ENCODE measurements at regions not wholly inside any gene's neighbourhood (a gene's known extent, or its start where the extent isn't known, plus 50 kb on each side); places are given as distances from the start of the nearest gene placed in this dataset.

GRCh38 chr11:131044851-131045250, 128.6 kb upstream of the SNX19 start:
- no peak for FAIRE-seq

GRCh38 chr11:131052367-131052766, 136.1 kb upstream of the SNX19 start:
- FAIRE-seq: no peak
- DNase-seq (ENCODE audit: low spot score): no peak

More at GRCh38 chr11:131044851-131045250, 128.6 kb upstream of the SNX19 start:
- DNase-seq (ENCODE audit: low spot score): no peak

DNA sequence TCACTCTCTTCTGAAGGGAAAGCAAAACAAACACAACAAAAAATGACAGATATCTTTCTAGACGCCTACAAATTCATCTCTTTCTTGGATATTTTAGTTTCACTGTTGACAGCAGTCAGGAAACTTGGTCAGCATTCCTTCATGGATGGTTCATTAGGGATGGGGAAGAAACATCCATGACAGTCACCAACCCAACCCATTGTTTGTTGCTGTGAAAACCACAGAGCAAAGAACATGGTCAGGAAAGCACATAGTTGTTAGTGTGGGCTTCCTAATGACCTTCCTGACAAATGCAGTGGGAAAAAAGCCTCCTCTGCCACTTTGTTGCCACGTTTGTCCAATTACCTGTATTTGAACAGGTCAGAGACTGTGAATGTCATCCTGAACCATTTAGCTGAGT, 139.8 kb upstream of the SNX19 start:
- DNase-seq (ENCODE audit: low spot score) (no peak), FAIRE-seq (no peak)

DNA sequence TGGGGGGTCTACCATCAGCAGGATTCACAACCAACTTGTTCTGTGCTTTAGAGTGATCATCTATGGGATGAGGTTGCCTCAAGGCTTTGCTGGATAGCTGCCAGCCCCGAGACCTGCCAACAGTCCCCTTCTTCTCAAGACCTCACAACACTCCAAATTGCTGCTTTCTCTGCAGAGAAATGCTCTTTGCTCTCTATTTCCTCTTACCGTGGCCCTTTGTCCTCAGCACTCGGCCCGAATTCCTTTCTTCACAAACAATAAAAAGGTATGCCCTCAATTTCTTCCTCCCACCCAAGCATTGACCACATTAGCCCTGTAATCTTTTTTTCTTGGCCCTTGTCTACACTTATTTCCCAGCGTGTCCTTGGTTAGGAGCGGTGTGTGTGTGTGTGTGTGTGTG, 147.4 kb upstream of the SNX19 start:
- no peak for DNase-seq (ENCODE audit: low spot score)
- no peak for FAIRE-seq

GRCh38 chr11:131064373-131064991, 148.2 kb upstream of the SNX19 start:
- no peak for FAIRE-seq
- peak; percentile 17 for DNase-seq (ENCODE audit: low spot score)

DNA sequence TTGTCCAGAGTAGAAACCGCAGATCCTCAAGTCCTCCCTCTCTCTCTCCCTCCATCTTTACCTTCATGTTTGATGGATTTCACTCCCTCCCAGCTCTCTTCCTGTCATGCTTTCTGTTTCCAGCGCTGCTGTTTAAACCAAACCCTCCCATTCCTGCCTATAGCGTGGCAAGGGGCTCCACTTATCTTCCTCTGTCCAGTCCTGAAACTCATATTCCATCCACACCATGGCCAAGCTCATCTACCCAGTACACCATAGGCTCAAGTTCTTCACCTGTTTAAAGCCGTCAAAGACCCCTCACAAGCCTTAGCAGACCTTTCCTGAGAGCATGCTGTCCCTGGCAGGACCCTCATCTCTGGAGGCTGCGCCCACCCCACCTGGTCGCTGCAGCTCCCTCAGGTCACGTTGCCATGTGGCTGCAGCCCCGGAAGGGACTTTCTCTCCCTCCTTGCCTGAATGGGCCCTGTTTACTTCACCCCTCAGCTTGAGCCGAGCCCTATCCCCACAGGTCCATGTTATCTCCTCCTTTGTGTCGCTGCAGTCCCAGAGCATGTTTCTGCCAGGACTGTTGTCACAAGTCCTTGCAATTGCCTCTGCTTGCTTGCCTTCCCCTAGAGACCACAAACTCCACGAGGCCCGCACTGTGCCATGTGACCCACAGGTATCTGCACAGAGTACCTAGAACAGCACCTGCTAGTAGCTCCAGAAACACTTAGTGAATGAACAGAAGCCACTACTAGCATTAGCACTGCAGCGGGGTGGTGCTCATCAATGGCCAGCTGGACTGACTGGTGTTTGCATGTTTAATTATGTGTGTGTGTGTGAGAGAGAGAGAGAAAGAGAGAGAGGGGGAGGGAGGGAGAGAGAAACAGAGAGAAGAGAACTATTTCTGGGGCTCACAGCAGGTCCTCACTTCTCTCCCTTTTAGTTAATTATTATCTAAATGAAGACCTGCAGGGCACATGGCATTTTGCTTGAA, 149.4 kb upstream of the SNX19 start:
- DNase-seq (ENCODE audit: low spot score) (no peak), FAIRE-seq (no peak)

GRCh38 chr11:131066551-131066950, 150.3 kb upstream of the SNX19 start:
- FAIRE-seq: no peak
- DNase-seq (ENCODE audit: low spot score): no peak

DNA sequence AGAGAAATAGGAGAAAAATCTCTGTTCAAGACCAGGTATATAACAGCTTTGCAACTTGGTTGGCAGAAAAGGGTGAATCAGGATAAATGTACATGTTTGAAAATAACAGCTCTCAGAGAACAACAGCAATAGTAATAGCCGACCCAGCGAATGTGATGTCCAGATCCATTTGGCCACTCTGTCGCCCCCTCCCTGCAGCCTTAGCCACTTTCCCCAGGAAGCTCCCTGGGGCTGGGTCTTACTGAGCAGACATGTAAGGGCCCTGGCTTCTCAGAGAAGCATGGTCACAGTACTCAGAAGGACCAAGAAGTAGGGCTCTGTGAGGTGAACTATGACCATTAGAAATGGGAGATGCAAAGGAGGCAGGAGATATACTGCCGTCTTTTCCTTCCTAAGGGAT, 154.1 kb upstream of the SNX19 start:
- FAIRE-seq (no peak), DNase-seq (ENCODE audit: low spot score) (no peak)

GRCh38 chr11:131073167-131073566, 156.9 kb upstream of the SNX19 start:
- DNase-seq (ENCODE audit: low spot score) (no peak), FAIRE-seq (no peak)

DNA sequence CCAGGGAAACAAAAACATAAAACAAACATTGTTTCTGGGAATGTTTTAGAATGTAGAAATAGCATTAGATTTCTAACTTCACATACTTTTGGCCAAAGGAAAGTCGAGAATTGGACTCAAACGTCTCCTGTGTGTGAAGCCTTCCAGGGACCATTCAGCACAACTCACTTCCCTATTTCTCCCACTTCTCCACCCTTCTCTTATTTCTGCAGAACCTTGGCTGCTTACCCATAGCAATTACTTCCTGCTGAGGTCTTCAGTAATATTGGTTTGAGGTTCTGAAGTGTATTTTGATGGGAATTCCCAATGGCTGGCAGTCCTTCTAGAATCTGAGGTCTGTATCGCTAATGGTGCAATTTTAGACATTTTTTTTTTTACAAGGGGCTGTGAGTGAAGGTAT, 158.3 kb upstream of the SNX19 start:
- DNase-seq (ENCODE audit: low spot score): no peak

GRCh38 chr11:131077340-131077739, 161.1 kb upstream of the SNX19 start:
- FAIRE-seq (no peak), DNase-seq (ENCODE audit: low spot score) (no peak)

More for the DNA sequence above, 158.3 kb upstream of the SNX19 start:
- FAIRE-seq: no peak

DNA sequence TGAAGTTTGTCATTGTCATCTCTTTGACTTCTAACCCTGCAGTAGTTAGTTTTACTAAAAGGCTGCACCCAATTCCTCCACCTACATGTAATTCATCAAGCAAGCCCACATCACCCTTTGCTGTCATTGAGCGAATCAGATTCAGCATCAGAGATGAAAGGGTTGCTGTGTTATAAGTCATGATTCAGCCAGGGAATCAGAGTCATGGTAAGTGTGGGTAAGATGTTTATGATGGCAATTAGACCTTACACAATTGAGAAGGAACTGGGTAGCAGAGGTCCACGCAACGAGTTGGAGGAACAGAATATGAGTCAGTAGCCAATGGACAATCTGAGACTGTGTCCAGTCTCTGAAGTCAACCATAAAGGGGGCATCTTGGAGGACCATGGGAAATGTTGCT, 162.8 kb upstream of the SNX19 start:
- no peak for FAIRE-seq
- no peak for DNase-seq (ENCODE audit: low spot score)

DNA sequence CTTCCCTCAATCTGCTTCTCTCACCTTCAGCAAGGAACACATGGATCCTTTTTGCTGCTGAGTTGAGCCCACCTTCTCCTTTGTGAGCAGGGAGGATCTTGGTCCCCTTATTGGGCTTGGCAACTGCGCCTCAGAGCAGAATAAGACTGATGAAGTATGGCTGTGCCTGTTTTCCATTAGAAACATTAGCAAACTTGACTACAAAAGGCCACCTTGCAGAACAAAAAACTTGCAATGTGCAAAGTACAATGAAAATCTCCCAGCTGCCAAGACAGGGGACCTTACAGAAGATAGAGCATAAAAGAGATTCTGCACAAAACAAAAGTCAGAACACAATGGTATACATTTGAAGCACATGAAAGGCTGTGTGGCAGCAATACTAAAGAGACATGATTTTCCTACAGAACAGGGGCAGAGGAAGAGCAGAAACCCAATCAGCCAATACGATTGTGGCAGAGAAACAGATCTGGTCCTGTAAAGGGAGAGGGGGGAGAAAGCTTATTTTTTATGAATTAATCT, 173.5 kb upstream of the SNX19 start:
- DNase-seq (ENCODE audit: low spot score) (no peak), FAIRE-seq (no peak)

DNA sequence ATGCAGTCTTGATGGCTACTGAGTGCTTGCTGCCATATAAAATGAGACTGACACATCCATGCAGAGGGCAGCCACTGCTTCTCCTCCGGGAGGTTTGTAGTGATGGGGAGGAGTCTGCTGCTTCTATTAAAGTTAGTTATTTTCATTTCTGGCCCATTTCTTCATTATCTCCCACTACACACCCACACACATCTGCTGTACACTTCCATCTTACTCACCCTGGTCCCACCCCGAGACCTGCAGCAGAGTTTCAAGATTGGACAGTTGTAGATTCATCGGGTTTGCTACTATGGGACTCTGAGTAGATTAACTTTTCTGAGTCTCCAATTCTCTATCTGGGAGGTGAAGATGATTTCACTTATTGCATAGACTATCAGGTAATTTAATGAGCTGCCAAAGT, 176.2 kb upstream of the SNX19 start:
- FAIRE-seq (no peak), DNase-seq (ENCODE audit: low spot score) (no peak)

- no peak for FAIRE-seq
- DNase-seq (ENCODE audit: low spot score): no peak
Measured at GRCh38 chr11:131094827-131095226, 178.5 kb upstream of the SNX19 start.

GRCh38 chr11:131095511-131096185, 179.4 kb upstream of the SNX19 start:
- no peak for DNase-seq (ENCODE audit: low spot score)
- no peak for FAIRE-seq

DNA sequence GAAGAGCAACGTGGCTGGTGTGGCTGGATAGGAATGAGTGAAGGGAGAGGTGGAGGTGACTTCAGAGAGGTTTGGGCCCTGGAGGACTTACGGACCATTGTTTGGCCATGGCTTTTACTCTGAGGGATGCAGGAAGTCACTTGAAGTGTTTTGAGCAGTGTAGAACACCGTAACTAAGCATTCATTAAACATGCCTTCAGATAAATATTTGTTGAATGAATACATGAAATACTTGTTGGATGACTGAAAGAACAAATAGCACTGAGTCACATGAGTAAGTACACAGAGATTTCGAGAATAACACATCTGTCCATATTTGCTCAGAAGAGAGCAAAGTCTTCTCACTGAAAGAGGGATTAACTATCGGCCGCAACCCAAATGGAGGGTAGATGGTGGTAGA, 182.7 kb upstream of the SNX19 start:
- DNase-seq (ENCODE audit: low spot score) (no peak), FAIRE-seq (no peak)

- DNase-seq (ENCODE audit: low spot score) (no peak), FAIRE-seq (no peak)
Measured at GRCh38 chr11:131099746-131100145, 183.5 kb upstream of the SNX19 start.

- DNase-seq (ENCODE audit: low spot score) (no peak), FAIRE-seq (no peak)
Measured at GRCh38 chr11:131108760-131109159, 192.5 kb upstream of the SNX19 start.

GRCh38 chr11:131109257-131109656, 193.0 kb upstream of the SNX19 start:
- DNase-seq (ENCODE audit: low spot score) (peak; percentile 4), FAIRE-seq (no peak)

DNA sequence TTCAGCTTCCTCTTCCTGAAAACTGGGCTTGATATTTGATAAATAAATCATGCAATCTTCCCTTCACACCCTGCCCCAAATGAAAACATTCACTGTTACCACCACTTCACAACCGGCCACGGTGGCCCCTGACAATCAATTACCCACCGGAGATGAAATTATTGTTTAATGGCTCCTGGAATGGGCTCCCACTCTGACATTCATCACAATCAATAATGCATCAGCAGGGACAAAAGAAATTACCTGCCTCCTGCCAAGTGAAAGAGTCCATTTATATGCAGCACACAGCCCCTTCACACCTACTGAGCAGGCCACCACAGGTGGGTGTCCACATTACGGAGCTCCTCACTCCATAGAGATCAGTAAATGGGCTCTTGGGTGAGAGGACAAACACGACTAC, 193.5 kb upstream of the SNX19 start:
- DNase-seq (ENCODE audit: low spot score) (no peak), FAIRE-seq (no peak)

DNA sequence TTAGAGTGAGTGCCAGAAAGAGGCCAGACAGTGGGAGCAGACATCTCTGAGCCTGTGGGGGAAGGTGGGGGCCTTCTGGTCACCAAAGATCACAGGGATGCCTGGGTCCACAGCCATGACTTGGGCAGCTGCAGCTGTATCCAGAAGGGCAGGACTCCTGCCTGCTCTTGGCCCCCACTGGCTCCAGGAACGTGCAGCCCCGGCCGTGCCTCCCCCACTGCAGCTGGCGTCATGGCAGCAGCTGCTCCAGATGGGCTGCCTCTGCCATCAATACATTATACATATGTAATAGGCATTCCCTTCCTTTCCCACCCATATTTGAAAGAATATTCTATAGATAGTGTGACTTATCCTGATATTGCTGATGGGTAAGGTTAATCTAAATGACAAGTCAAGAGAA, 195.5 kb upstream of the SNX19 start:
- FAIRE-seq (no peak), DNase-seq (ENCODE audit: low spot score) (no peak)

Data from RCC 7860 (cell line).